K562 (cell line): ENCODE measurements at regions not wholly inside any gene's neighbourhood (a gene's known extent, or its start where the extent isn't known, plus 50 kb on each side); places are given as distances from the start of the nearest gene placed in this dataset.

Source experiments
- ATF3 ChIP-seq, 2 experiments: fragments of 450-650 bp in 1 of 2; sonication (generic) in 1 of 2; formaldehyde crosslinking in 1 of 2; IDR thresholded peaks in 1 of 2; conservative IDR thresholded peaks in 1 of 2; 2 replicates each; pipeline versions ENCODE4 v1.6.1 to v1.8.1; 2016 to 2023; ENCODE audit warnings: mild to moderate bottlenecking in 2 of 2, moderate library complexity in 2 of 2, inconsistent platforms in 1 of 2, missing genetic modification reagents in 1 of 2
- CLOCK ChIP-seq: fragments of 250-450 bp; sonication (Bioruptor Pico); IDR thresholded peaks from 2 replicates; pipeline ENCODE4 v1.4.0; 2020; ENCODE audit warnings: mild to moderate bottlenecking, moderate library complexity, borderline replicate concordance
- DACH1 ChIP-seq: fragments of 450-650 bp; IDR thresholded peaks from 2 replicates; pipeline ENCODE4 v1.6.1; 2018; ENCODE audit not compliant: partially characterized antibody
- FIP1L1 ChIP-seq: fragments of 200-400 bp; formaldehyde crosslinking; IDR thresholded peaks from 2 replicates; pipeline ENCODE4 v1.6.1; 2018; ENCODE audit warnings: mild to moderate bottlenecking, low read depth, low read length; ENCODE audit not compliant: poor library complexity, severe bottlenecking
- GATAD2A ChIP-seq: fragments of 450-650 bp; IDR thresholded peaks from 2 replicates; pipeline ENCODE4 v1.6.1; 2017
- HES1 ChIP-seq: fragments of 450-650 bp; IDR thresholded peaks from 2 replicates; pipeline ENCODE4 v1.6.1; 2016; ENCODE audit warnings: low read depth, mild to moderate bottlenecking, moderate library complexity
- HNRNPLL ChIP-seq: fragments of 200-400 bp; formaldehyde crosslinking; IDR thresholded peaks from 2 replicates; pipeline ENCODE4 v1.6.1; 2017; ENCODE audit warnings: low read length, low read depth, mild to moderate bottlenecking; ENCODE audit not compliant: poor library complexity, severe bottlenecking
- MAFK ChIP-seq: IDR thresholded peaks from 2 replicates; pipeline ENCODE4 v1.6.1; 2011; ENCODE audit warnings: low read length, improper control_type of control experiment
- MXI1 ChIP-seq: IDR thresholded peaks from 2 replicates; pipeline ENCODE4 v1.6.1; 2011; ENCODE audit warnings: low read depth, mild to moderate bottlenecking, improper control_type of control experiment, low read length
- NFE2L1 ChIP-seq: fragments of 450-650 bp; IDR thresholded peaks from 2 replicates; pipeline ENCODE4 v1.6.1; 2016; ENCODE audit warnings: missing genetic modification characterization, low read depth, mild to moderate bottlenecking, missing compliant biosample characterization, moderate library complexity, borderline replicate concordance
- SMAD3 ChIP-seq: fragments of 450-650 bp; formaldehyde crosslinking; conservative IDR thresholded peaks from 2 replicates; pipeline ENCODE4 v1.4.0; 2020; ENCODE audit warnings: mild to moderate bottlenecking
- SMARCB1 ChIP-seq: IDR thresholded peaks from 2 replicates; pipeline ENCODE4 v1.6.1; 2011; ENCODE audit warnings: improper control_type of control experiment, low read depth; ENCODE audit not compliant: insufficient read length
- ZNF445 ChIP-seq: fragments of 250-450 bp; sonication (Bioruptor Pico); IDR thresholded peaks from 2 replicates; pipeline ENCODE4 v1.4.0; 2020; ENCODE audit warnings: low read depth, mild to moderate bottlenecking, moderate library complexity

- no peak for TF ChIP-seq ATF3 (IDR thresholded peaks at IDR 0.05)
- TF ChIP-seq ATF3 (CRISPR knock-in tag; conservative IDR thresholded peaks at IDR 0.05) = no peak
- no peak for TF ChIP-seq NFE2L1
- no peak for TF ChIP-seq CLOCK (CRISPR knock-in tag)
- TF ChIP-seq HES1 = no peak
- TF ChIP-seq SMARCB1 = no peak
- TF ChIP-seq MXI1 = no peak
- no peak for TF ChIP-seq HNRNPLL
- TF ChIP-seq SMAD3 (CRISPR knock-in tag) = no peak
- no peak for TF ChIP-seq FIP1L1
- no peak for TF ChIP-seq MAFK
- TF ChIP-seq ZNF445 (CRISPR knock-in tag) = no peak
- TF ChIP-seq DACH1 = no peak
- no peak for TF ChIP-seq GATAD2A
Observed at GRCh38 chrX:94493405-94493804, 819.4 kb downstream of the FAM133A start (continued).
